ENCODE measurements at regions not wholly inside any gene's neighbourhood (a gene's known extent, or its start where the extent isn't known, plus 50 kb on each side); places are given as distances from the start of the nearest gene placed in this dataset.

- no peak for DNase-seq
These were observed 202.2 kb upstream of the PIK3C3 start for GRCh38 chr18:41752826-41753225.

- DNase-seq: no peak
These were observed 203.4 kb upstream of the PIK3C3 start for GRCh38 chr18:41751652-41752051.

- no peak for DNase-seq
These were observed 203.9 kb upstream of the PIK3C3 start for GRCh38 chr18:41751161-41751560.

- no peak for DNase-seq
These were observed 207.3 kb upstream of the PIK3C3 start for GRCh38 chr18:41747723-41748242.

- DNase-seq: no peak
These were observed 209.6 kb upstream of the PIK3C3 start for GRCh38 chr18:41745166-41746049.

- DNase-seq: no peak
These were observed 210.5 kb upstream of the PIK3C3 start for GRCh38 chr18:41744421-41745030.

- DNase-seq: no peak
These were observed 217.8 kb upstream of the PIK3C3 start for GRCh38 chr18:41737218-41737617.

GRCh38 chr18:41734917-41735316, 220.1 kb upstream of the PIK3C3 start:
- no peak for DNase-seq

- DNase-seq: no peak
These were observed 222.7 kb upstream of the PIK3C3 start for GRCh38 chr18:41732356-41732755.

- no peak for DNase-seq
These were observed 223.2 kb upstream of the PIK3C3 start for GRCh38 chr18:41731884-41732283.

GRCh38 chr18:41724195-41724594, 230.8 kb upstream of the PIK3C3 start:
- no peak for DNase-seq

GRCh38 chr18:41721103-41721790, 233.8 kb upstream of the PIK3C3 start:
- DNase-seq: no peak

GRCh38 chr18:41720226-41720625, 234.8 kb upstream of the PIK3C3 start:
- DNase-seq: no peak

- DNase-seq: no peak
These were observed 235.2 kb upstream of the PIK3C3 start for GRCh38 chr18:41719808-41720207.

GRCh38 chr18:41714872-41715271, 240.2 kb upstream of the PIK3C3 start:
- no peak for DNase-seq

GRCh38 chr18:41713969-41714825, 240.8 kb upstream of the PIK3C3 start:
- no peak for DNase-seq

GRCh38 chr18:41706301-41706700, 248.7 kb upstream of the PIK3C3 start:
- DNase-seq: no peak

GRCh38 chr18:41703744-41704530, 251.1 kb upstream of the PIK3C3 start:
- DNase-seq: no peak

- DNase-seq: no peak
These were observed 254.6 kb upstream of the PIK3C3 start for GRCh38 chr18:41700416-41700815.

- no peak for DNase-seq
These were observed 259.6 kb upstream of the PIK3C3 start for GRCh38 chr18:41695441-41695840.

GRCh38 chr18:41693008-41693407, 262.0 kb upstream of the PIK3C3 start:
- DNase-seq: no peak

All from cerebellar nuclear complex (tissue), 1 donor.